Transverse colon (tissue), 3 donors: ENCODE measurements at regions not wholly inside any gene's neighbourhood (a gene's known extent, or its start where the extent isn't known, plus 50 kb on each side); places are given as distances from the start of the nearest gene placed in this dataset.

Source experiments
- EP300 ChIP-seq: sonication (generic); formaldehyde crosslinking; IDR thresholded peaks from one replicate; pipeline ENCODE4 v1.6.1; 2017; ENCODE audit warnings: antibody characterized with exemption, low read depth
- POLR2A ChIP-seq: fragments of 450-650 bp; IDR thresholded peaks from one replicate; pipeline ENCODE4 v1.6.1; 2016; ENCODE audit warnings: antibody characterized with exemption, mild to moderate bottlenecking, moderate library complexity
- TF ChIP-seq, protein P1 (sequence below), 5 experiments: fragments of 200-600 bp in 3 of 5; fragments of 450-650 bp in 2 of 5; sonication (generic) in 3 of 5; IDR thresholded peaks; 1 replicate in 2 of 5; 2 replicates in 3 of 5; pipeline ENCODE4 v1.5.1; 2016 to 2017; ENCODE audit warnings: antibody characterized with exemption in 5 of 5, inconsistent platforms in 3 of 5, mild to moderate bottlenecking in 2 of 5, moderate library complexity in 1 of 5

DNA sequence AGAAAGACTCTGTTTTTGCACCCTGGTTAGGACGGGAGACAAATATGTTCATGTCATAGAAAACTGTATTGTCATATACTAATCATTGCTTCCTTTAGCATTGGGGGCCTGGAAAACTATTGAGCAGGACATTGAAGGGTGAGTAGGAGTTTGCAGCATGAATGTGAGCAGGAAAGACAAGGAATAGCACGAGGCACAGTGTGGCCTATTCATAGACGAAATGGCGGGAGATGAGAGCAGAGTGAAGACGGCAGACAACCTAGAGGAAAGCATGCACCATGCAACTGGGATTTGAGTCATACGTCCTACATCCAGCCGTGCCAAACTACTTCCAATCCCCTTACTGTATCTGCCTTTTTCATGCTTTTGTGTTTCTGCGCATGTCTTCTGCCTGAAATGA is 508.1 kb downstream of the NTRK3 start:
- TF ChIP-seq POLR2A (no peak), EP300 (no peak)
- TF ChIP-seq, protein P1, sequence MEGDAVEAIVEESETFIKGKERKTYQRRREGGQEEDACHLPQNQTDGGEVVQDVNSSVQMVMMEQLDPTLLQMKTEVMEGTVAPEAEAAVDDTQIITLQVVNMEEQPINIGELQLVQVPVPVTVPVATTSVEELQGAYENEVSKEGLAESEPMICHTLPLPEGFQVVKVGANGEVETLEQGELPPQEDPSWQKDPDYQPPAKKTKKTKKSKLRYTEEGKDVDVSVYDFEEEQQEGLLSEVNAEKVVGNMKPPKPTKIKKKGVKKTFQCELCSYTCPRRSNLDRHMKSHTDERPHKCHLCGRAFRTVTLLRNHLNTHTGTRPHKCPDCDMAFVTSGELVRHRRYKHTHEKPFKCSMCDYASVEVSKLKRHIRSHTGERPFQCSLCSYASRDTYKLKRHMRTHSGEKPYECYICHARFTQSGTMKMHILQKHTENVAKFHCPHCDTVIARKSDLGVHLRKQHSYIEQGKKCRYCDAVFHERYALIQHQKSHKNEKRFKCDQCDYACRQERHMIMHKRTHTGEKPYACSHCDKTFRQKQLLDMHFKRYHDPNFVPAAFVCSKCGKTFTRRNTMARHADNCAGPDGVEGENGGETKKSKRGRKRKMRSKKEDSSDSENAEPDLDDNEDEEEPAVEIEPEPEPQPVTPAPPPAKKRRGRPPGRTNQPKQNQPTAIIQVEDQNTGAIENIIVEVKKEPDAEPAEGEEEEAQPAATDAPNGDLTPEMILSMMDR (IDR thresholded peaks at IDR 0.05): no peak
